T-helper 17 cell (primary cell): ENCODE measurements at regions not wholly inside any gene's neighbourhood (a gene's known extent, or its start where the extent isn't known, plus 50 kb on each side); places are given as distances from the start of the nearest gene placed in this dataset.

Source experiments
- ATAC-seq: fragments of 150-1000 bp; cut with Tn5 transposase; 2 replicates; pipeline ENCODE4 v1.10.0; 2021; ENCODE audit warnings: mild to moderate bottlenecking, moderate library complexity
- DNase-seq, 3 donors: peaks; one replicate each; pipeline versions ENCODE4 v3.0.0 to v3.0.0-alpha.2; 2020 to 2021
- H3K9me3 ChIP-seq: one replicate; pipeline ENCODE4 v1.7.0; 2013; ENCODE audit warnings: low read length, mild to moderate bottlenecking; ENCODE audit not compliant: control insufficient read depth, poor library complexity, severe bottlenecking
- H3K27ac Mint-ChIP-seq: one replicate; pipeline ENCODE4 v1.8.0; 2022; ENCODE audit warnings: mild to moderate bottlenecking, moderate library complexity, mixed read lengths
- H3K27me3 Mint-ChIP-seq: one replicate; pipeline ENCODE4 v1.8.0; 2022; ENCODE audit warnings: mixed read lengths
- H3K36me3 Mint-ChIP-seq: one replicate; pipeline ENCODE4 v1.8.0; 2022; ENCODE audit warnings: low read depth, mixed read lengths
- H3K4me1 Mint-ChIP-seq: one replicate; pipeline ENCODE4 v1.8.0; 2022; ENCODE audit warnings: mild to moderate bottlenecking, mixed read lengths
- H3K4me3 Mint-ChIP-seq: one replicate; pipeline ENCODE4 v1.8.0; 2022; ENCODE audit warnings: mild to moderate bottlenecking, moderate library complexity, mixed read lengths

DNA sequence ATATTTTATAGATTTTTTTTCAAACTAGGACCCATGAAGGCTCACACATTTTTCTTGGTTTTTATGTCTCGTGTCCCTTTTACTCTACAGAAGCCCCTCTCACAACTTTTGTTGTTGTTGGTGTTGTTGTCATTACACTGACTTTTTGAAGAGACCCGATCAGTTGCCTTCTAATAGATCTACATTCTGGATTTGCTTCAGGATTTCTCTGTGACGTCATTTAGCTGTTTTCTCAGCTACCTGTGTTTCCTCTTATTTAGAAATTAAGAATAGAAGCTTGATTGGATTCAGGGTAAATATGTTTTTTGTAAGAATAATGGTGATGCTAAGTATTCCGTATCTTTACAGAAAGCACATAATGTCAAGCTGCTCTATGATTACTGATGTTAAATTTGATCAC, 213.3 kb upstream of the ZNF462 start:
- H3K27ac Mint-ChIP-seq = no peak overlapping the region
- H3K4me1 Mint-ChIP-seq = no peaks in the 10 kb centered on the region
- H3K27me3 Mint-ChIP-seq = no peaks in the 10 kb centered on the region
- no peaks in the 10 kb centered on the region for H3K9me3 ChIP-seq
- no peaks in the 10 kb centered on the region for H3K36me3 Mint-ChIP-seq
- no peak for ATAC-seq
- no peak for DNase-seq
- H3K4me3 Mint-ChIP-seq = no peak overlapping the region

DNA sequence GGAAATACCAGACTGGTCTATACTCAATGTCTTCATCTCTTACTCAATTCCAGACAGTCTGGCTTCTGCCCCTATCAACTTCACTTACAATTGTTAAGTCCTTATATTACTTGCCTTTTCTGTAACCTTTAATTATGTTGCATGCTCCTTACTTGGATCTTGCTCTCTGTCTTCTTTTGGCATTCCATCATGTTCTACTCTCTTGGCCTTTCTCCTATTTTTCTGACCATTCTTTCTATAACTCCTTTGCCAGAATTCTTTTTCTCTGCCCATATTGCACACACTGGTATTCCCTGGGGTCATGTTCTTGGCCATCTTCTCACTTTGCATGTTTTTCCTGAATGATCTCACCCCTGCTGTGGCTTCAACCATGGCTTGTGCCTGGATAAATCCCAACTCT, 209.8 kb upstream of the ZNF462 start:
- no peaks in the 10 kb centered on the region for H3K9me3 ChIP-seq
- DNase-seq = no peak
- no peaks in the 10 kb centered on the region for H3K4me1 Mint-ChIP-seq
- H3K36me3 Mint-ChIP-seq = no peaks in the 10 kb centered on the region
- no peaks in the 10 kb centered on the region for H3K27me3 Mint-ChIP-seq
- no peak for ATAC-seq
- H3K27ac Mint-ChIP-seq = no peak overlapping the region
- no peak overlapping the region for H3K4me3 Mint-ChIP-seq

GRCh38 chr9:106655966-106656365, 207.0 kb upstream of the ZNF462 start:
- Mint-ChIP-seq H3K27ac (no peak overlapping the region), H3K36me3 (no peaks in the 10 kb centered on the region), H3K4me1 (no peaks in the 10 kb centered on the region), H3K4me3 (no peak overlapping the region), H3K27me3 (no peaks in the 10 kb centered on the region)
- ATAC-seq (no peak), DNase-seq (no peak)
- H3K9me3 ChIP-seq = peaks cover 4% of the 10 kb centered on the region

DNA sequence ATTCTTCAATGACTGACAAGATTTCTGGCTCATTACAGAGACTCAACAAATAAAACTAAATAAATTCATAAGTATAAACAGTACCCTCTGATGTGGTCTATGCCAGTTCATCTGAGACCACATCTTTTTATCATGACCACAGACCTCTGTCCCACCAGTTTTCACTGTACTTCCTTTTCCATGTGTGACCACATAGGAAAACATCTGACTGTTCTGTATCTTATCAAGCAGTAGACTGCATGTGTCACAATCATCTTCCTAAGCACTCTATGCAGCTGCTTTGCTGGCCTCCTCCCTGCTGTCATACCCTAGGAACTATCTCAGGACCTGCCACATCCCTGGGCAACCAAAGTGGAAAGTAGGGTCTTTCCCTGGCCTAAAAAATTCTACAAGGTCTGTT, 205.0 kb upstream of the ZNF462 start:
- no peaks in the 10 kb centered on the region for H3K4me1 Mint-ChIP-seq
- no peak overlapping the region for H3K4me3 Mint-ChIP-seq
- ATAC-seq (no peak), DNase-seq (no peak)
- H3K27ac Mint-ChIP-seq = no peak overlapping the region
- H3K27me3 Mint-ChIP-seq = no peaks in the 10 kb centered on the region
- H3K9me3 ChIP-seq = peaks cover 4% of the 10 kb centered on the region
- H3K36me3 Mint-ChIP-seq = no peaks in the 10 kb centered on the region

DNA sequence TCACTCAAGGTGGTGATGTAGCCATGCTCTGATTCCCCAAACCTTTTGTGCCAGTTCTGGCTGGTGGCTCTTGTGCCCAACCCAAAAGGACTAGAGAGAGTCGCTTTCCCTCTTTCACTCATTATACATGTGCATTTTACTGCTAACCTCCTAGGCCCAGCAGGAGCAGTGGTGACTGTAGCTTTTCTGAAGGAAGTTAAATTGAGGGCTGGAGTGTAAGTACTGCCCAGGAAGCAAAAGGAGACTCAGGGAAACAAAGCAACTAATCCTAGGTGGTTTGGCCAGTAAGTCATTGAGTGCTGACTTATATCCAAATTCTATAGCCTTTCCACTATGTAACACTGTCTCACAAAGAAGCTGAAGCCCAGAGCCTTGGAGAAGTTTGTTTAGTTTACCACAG, 194.4 kb upstream of the ZNF462 start:
- ATAC-seq (no peak), DNase-seq (no peak)
- no peaks in the 10 kb centered on the region for H3K27me3 Mint-ChIP-seq
- H3K36me3 Mint-ChIP-seq = no peaks in the 10 kb centered on the region
- H3K27ac Mint-ChIP-seq = no peak overlapping the region
- no peak overlapping the region for H3K4me3 Mint-ChIP-seq
- H3K9me3 ChIP-seq = no peaks in the 10 kb centered on the region
- no peaks in the 10 kb centered on the region for H3K4me1 Mint-ChIP-seq

- Mint-ChIP-seq H3K4me3 (no peak overlapping the region), H3K27ac (no peak overlapping the region), H3K27me3 (no peaks in the 10 kb centered on the region), H3K4me1 (no peaks in the 10 kb centered on the region), H3K36me3 (no peaks in the 10 kb centered on the region)
- no peaks in the 10 kb centered on the region for H3K9me3 ChIP-seq
- ATAC-seq (no peak), DNase-seq (no peak)
These were observed 193.1 kb upstream of the ZNF462 start for GRCh38 chr9:106669835-106670234.

GRCh38 chr9:106670418-106670817, 192.5 kb upstream of the ZNF462 start:
- H3K9me3 ChIP-seq = no peaks in the 10 kb centered on the region
- Mint-ChIP-seq H3K36me3 (no peaks in the 10 kb centered on the region), H3K4me3 (no peak overlapping the region), H3K27ac (no peak overlapping the region), H3K4me1 (no peaks in the 10 kb centered on the region), H3K27me3 (no peaks in the 10 kb centered on the region)
- DNase-seq = no peak
- no peak for ATAC-seq

DNA sequence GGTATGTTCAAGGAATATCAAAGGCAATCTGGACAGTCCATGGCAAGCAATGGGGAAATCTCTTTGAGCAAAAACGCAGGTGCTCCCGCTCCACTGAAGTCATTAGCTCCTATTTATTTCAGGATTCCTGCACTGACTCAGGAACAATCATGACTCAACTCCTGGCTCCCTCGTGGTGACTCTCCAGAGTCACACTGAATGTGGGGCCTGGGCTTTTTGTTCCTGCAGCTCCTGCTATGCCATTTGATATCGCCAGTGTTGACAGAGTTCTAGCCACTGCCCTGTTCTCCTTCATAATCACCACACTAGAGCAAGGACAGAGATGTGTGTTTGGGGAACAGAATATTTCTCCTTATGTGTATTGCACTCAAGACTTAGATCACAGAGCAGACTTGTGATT, 187.2 kb upstream of the ZNF462 start:
- H3K27me3 Mint-ChIP-seq = no peaks in the 10 kb centered on the region
- DNase-seq (no peak), ATAC-seq (no peak)
- no peak overlapping the region for H3K27ac Mint-ChIP-seq
- no peak overlapping the region for H3K4me3 Mint-ChIP-seq
- H3K9me3 ChIP-seq = no peaks in the 10 kb centered on the region
- no peaks in the 10 kb centered on the region for H3K36me3 Mint-ChIP-seq
- H3K4me1 Mint-ChIP-seq = no peaks in the 10 kb centered on the region

DNA sequence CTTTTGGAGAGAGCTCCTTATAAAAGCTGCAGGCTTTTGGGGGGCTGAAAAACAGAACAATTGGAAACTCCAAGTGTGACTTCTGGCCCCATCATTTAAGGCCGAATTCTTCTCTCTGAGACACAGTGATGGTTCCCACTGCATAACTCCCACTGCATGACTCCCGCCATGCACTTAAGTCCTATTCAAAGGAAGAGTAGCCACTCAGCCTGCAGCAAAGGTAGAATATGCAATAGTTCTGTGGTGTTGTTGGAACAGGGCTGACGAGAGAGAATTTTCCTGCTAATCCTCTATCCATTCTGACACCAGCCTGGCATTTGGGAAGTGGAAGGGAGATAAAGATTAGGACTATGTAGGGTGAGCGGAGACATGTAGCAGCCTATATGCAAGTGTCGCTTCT, 185.6 kb upstream of the ZNF462 start:
- ATAC-seq = no peak
- Mint-ChIP-seq H3K27ac (no peak overlapping the region), H3K36me3 (no peaks in the 10 kb centered on the region), H3K4me1 (no peaks in the 10 kb centered on the region), H3K4me3 (no peak overlapping the region), H3K27me3 (no peaks in the 10 kb centered on the region)
- no peaks in the 10 kb centered on the region for H3K9me3 ChIP-seq
- no peak for DNase-seq

DNA sequence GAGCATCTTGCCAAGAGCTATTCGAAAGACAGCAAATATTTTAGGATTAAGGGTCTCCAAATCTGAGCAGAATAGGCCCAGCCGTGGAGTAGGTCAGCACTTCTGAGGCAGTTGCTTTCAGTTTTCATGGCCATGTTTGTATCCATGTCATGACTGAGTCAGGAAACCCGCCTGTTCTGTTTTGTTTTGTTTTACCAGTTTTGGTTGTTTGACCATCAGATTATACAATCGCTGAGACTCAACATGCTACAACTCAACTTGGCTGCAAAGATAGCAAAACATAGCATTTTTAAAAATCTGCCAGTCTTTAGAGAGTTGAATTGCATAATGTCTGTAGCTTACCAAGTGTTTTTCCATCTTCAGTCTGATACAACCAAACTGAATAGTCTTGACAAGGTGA, 185.1 kb upstream of the ZNF462 start:
- Mint-ChIP-seq H3K36me3 (no peaks in the 10 kb centered on the region), H3K27ac (no peak overlapping the region), H3K27me3 (no peaks in the 10 kb centered on the region), H3K4me3 (no peak overlapping the region), H3K4me1 (no peaks in the 10 kb centered on the region)
- ATAC-seq = no peak
- no peaks in the 10 kb centered on the region for H3K9me3 ChIP-seq
- no peak for DNase-seq

DNA sequence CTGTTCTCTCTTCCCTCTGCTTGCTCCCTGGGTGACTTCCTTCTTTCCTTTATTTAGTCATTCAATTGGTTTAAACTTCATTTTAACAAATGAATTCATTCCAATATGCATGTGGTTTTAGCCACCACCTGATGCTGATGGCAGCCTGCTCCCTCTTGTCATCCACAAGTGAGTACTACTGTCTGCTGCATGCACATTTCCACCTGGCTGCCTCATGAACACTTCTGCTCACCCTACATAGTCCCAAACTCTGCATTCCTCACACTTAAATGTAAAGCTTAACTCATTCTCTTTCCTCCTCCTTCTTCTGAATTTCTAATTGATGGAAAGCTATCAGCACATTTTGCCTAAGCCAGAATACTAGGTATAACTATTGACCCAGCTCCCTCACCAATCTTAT, 184.7 kb upstream of the ZNF462 start:
- Mint-ChIP-seq H3K36me3 (no peaks in the 10 kb centered on the region), H3K27me3 (no peaks in the 10 kb centered on the region), H3K4me1 (no peaks in the 10 kb centered on the region), H3K27ac (no peak overlapping the region), H3K4me3 (no peak overlapping the region)
- no peak for ATAC-seq
- H3K9me3 ChIP-seq = no peaks in the 10 kb centered on the region
- DNase-seq = no peak

- DNase-seq = no peak
- no peaks in the 10 kb centered on the region for H3K36me3 Mint-ChIP-seq
- H3K9me3 ChIP-seq = peaks cover 2% of the 10 kb centered on the region
- no peak for ATAC-seq
- no peaks in the 10 kb centered on the region for H3K4me1 Mint-ChIP-seq
- no peak overlapping the region for H3K27ac Mint-ChIP-seq
- H3K4me3 Mint-ChIP-seq = no peak overlapping the region
- no peaks in the 10 kb centered on the region for H3K27me3 Mint-ChIP-seq
These were observed 180.5 kb upstream of the ZNF462 start for GRCh38 chr9:106682420-106682819.

- Mint-ChIP-seq H3K27me3 (no peaks in the 10 kb centered on the region), H3K36me3 (no peaks in the 10 kb centered on the region), H3K4me1 (no peaks in the 10 kb centered on the region), H3K27ac (no peak overlapping the region), H3K4me3 (no peak overlapping the region)
- no peak for ATAC-seq
- DNase-seq = no peak
- peaks cover 2% of the 10 kb centered on the region for H3K9me3 ChIP-seq
These were observed 179.5 kb upstream of the ZNF462 start for GRCh38 chr9:106683454-106683853.

GRCh38 chr9:106684940-106685695, 177.8 kb upstream of the ZNF462 start:
- Mint-ChIP-seq H3K4me3 (no peak overlapping the region), H3K27ac (no peak overlapping the region), H3K27me3 (no peaks in the 10 kb centered on the region), H3K4me1 (no peaks in the 10 kb centered on the region), H3K36me3 (no peaks in the 10 kb centered on the region)
- ATAC-seq (no peak), DNase-seq (no peak)
- H3K9me3 ChIP-seq = peaks cover 2% of the 10 kb centered on the region
